Dermis microvascular lymphatic vessel endothelial cell (primary cell): ENCODE measurements at regions not wholly inside any gene's neighbourhood (a gene's known extent, or its start where the extent isn't known, plus 50 kb on each side); places are given as distances from the start of the nearest gene placed in this dataset.
A peak's percentile ranks its signal among the peaks of the same experiment; 100 is the strongest.
"Not testable (repeated sequence)": the region's sequence is repeated elsewhere in the genome, so short reads cannot be mapped to it uniquely, and the experiment has no call there.

Source experiments
- DNase-seq, 2 donors: peaks; one replicate each; pipeline versions ENCODE4 v3.0.0 to v3.0.0-alpha.2; 2010; ENCODE audit warnings: low read depth in 2 of 2

- no peak for DNase-seq
Observed at GRCh38 chr4:188287169-188287894, 148.1 kb downstream of the TRIML1 start.

GRCh38 chr4:188289531-188290125 is 150.4 kb downstream of the TRIML1 start:
- DNase-seq, result no peak

- no peak for DNase-seq
Observed at GRCh38 chr4:188295899-188296298, 156.7 kb downstream of the TRIML1 start.

- DNase-seq, result no peak
Observed at GRCh38 chr4:188296331-188296730, 157.1 kb downstream of the TRIML1 start.

- no peak for DNase-seq
Observed at GRCh38 chr4:188297873-188298272, 158.6 kb downstream of the TRIML1 start.

- no peak for DNase-seq
Observed at GRCh38 chr4:188299161-188299560, 159.9 kb downstream of the TRIML1 start.

GRCh38 chr4:188300385-188300784 is 161.1 kb downstream of the TRIML1 start:
- DNase-seq, result no peak

GRCh38 chr4:188305690-188306089 is 166.4 kb downstream of the TRIML1 start:
- no peak for DNase-seq

- no peak for DNase-seq
Observed at GRCh38 chr4:188307591-188307990, 168.3 kb downstream of the TRIML1 start.

- no peak for DNase-seq
Observed at GRCh38 chr4:188308142-188308541, 168.9 kb downstream of the TRIML1 start.

GRCh38 chr4:188316391-188316790 is 177.2 kb downstream of the TRIML1 start:
- DNase-seq, result no peak

GRCh38 chr4:188328966-188329365 is 189.7 kb downstream of the TRIML1 start:
- DNase-seq, result no peak

GRCh38 chr4:188329521-188329920 is 190.3 kb downstream of the TRIML1 start:
- DNase-seq, result no peak

- no peak for DNase-seq
Observed at GRCh38 chr4:188332265-188332664, 193.0 kb downstream of the TRIML1 start.

GRCh38 chr4:188336891-188337290 is 197.7 kb downstream of the TRIML1 start:
- DNase-seq, result no peak

- DNase-seq, result no peak
Observed at GRCh38 chr4:188341428-188341827, 202.2 kb downstream of the TRIML1 start.

- DNase-seq, result no peak
Observed at GRCh38 chr4:188346171-188346809, 207.0 kb downstream of the TRIML1 start.

- DNase-seq, result no peak
Observed at GRCh38 chr4:188347339-188347738, 208.1 kb downstream of the TRIML1 start.

- DNase-seq, result not testable (repeated sequence)
Observed at GRCh38 chr4:188349569-188349968, 210.3 kb downstream of the TRIML1 start.

- no peak for DNase-seq
Observed at GRCh38 chr4:188363196-188363595, 224.0 kb downstream of the TRIML1 start.

GRCh38 chr4:188370777-188371176 is 231.5 kb downstream of the TRIML1 start:
- no peak for DNase-seq

GRCh38 chr4:188372058-188372457 is 232.8 kb downstream of the TRIML1 start:
- DNase-seq, result no peak

- DNase-seq, result peak in 1 of 2 donors; percentile 2
Observed at GRCh38 chr4:188372829-188373228, 233.6 kb downstream of the TRIML1 start.
